H9 (cell line): ENCODE measurements at regions not wholly inside any gene's neighbourhood (a gene's known extent, or its start where the extent isn't known, plus 50 kb on each side); places are given as distances from the start of the nearest gene placed in this dataset.

Experiments
- DNase-seq: peaks from one replicate; pipeline ENCODE4 v3.0.0-alpha.2; 2017
- H2AFZ ChIP-seq: one replicate; pipeline ENCODE4 v1.6.1; 2013; ENCODE audit warnings: mild to moderate bottlenecking, low read length, control low read depth, moderate library complexity
- H2AK5ac ChIP-seq: 2 replicates; pipeline ENCODE4 v1.6.1; 2013; ENCODE audit warnings: low read length, control low read depth, mixed read lengths; ENCODE audit not compliant: insufficient read length
- H2BK120ac ChIP-seq: one replicate; pipeline ENCODE4 v1.6.1; 2013; ENCODE audit warnings: low read depth, mild to moderate bottlenecking, low read length, control low read depth, inconsistent platforms; ENCODE audit not compliant: poor library complexity, severe bottlenecking
- H2BK12ac ChIP-seq: 2 replicates; pipeline ENCODE4 v1.6.1; 2013; ENCODE audit warnings: low read length, control low read depth, mixed read lengths, low read depth; ENCODE audit not compliant: insufficient read length
- H2BK15ac ChIP-seq: 2 replicates; pipeline ENCODE4 v1.6.1; 2013; ENCODE audit warnings: low read depth, low read length, control low read depth
- H2BK20ac ChIP-seq: one replicate; pipeline ENCODE4 v1.6.1; 2013; ENCODE audit warnings: low read depth, mild to moderate bottlenecking, low read length, control low read depth, inconsistent platforms; ENCODE audit not compliant: poor library complexity, severe bottlenecking
- H2BK5ac ChIP-seq: 2 replicates; pipeline ENCODE4 v1.6.1; 2013; ENCODE audit warnings: low read length, control low read depth, mixed read lengths; ENCODE audit not compliant: insufficient read length
- H3K14ac ChIP-seq: 2 replicates; pipeline ENCODE4 v1.6.1; 2013; ENCODE audit warnings: low read length, control low read depth; ENCODE audit not compliant: insufficient read depth
- H3K18ac ChIP-seq: 2 replicates; pipeline ENCODE4 v1.6.1; 2013; ENCODE audit warnings: low read depth, mild to moderate bottlenecking, mixed read lengths, low read length, control low read depth; ENCODE audit not compliant: insufficient read length
- H3K23ac ChIP-seq: 2 replicates; pipeline ENCODE4 v1.6.1; 2013; ENCODE audit warnings: low read length, control low read depth, mixed read lengths, low read depth; ENCODE audit not compliant: insufficient read length
- H3K23me2 ChIP-seq: 2 replicates; pipeline ENCODE4 v1.6.1; 2013; ENCODE audit warnings: low read depth, mild to moderate bottlenecking, mixed read lengths, low read length, control low read depth; ENCODE audit not compliant: insufficient read length, poor library complexity, severe bottlenecking
- H3K27ac ChIP-seq: 2 replicates; pipeline ENCODE4 v1.5.1; 2013; ENCODE audit warnings: low read length, control low read depth, mixed read lengths, low read depth; ENCODE audit not compliant: insufficient read length
- H3K27me3 ChIP-seq: 2 replicates; pipeline ENCODE4 v1.6.1; 2013; ENCODE audit warnings: low read length, control low read depth, inconsistent platforms; ENCODE audit not compliant: insufficient read depth
- H3K4ac ChIP-seq: 2 replicates; pipeline ENCODE4 v1.6.1; 2013; ENCODE audit warnings: low read depth, mild to moderate bottlenecking, control low read depth, inconsistent platforms, low read length, moderate library complexity
- H3K4me1 ChIP-seq: 2 replicates; pipeline ENCODE4 v1.6.1; 2013; ENCODE audit warnings: low read length, control low read depth, inconsistent platforms; ENCODE audit not compliant: insufficient read depth
- H3K4me2 ChIP-seq: 2 replicates; pipeline ENCODE4 v1.6.1; 2013; ENCODE audit warnings: low read length, control low read depth, mixed read lengths; ENCODE audit not compliant: insufficient read length, insufficient read depth
- H3K56ac ChIP-seq: 2 replicates; pipeline ENCODE4 v1.6.1; 2013; ENCODE audit warnings: low read depth, mild to moderate bottlenecking, mixed read lengths, low read length, control low read depth; ENCODE audit not compliant: insufficient read length
- H3K79me1 ChIP-seq: 2 replicates; pipeline ENCODE4 v1.6.1; 2013; ENCODE audit warnings: low read depth, mild to moderate bottlenecking, moderate library complexity, low read length, control low read depth, inconsistent platforms; ENCODE audit not compliant: insufficient read depth, poor library complexity, severe bottlenecking
- H3K79me2 ChIP-seq: 2 replicates; pipeline ENCODE4 v1.6.1; 2013; ENCODE audit warnings: low read length, control low read depth, inconsistent platforms; ENCODE audit not compliant: insufficient read depth
- H3K9ac ChIP-seq: 2 replicates; pipeline ENCODE4 v1.6.1; 2013; ENCODE audit warnings: low read length, control low read depth, mixed read lengths; ENCODE audit not compliant: insufficient read length; ENCODE audit errors: extremely low read depth
- H3K9me3 ChIP-seq: one replicate; pipeline ENCODE4 v1.6.1; 2013; ENCODE audit warnings: low read depth, low read length, inconsistent platforms; ENCODE audit not compliant: control insufficient read depth
- H3T11ph ChIP-seq: one replicate; pipeline ENCODE4 v1.6.1; 2013; ENCODE audit warnings: mild to moderate bottlenecking, low read length, control low read depth, inconsistent platforms
- H4K20me1 ChIP-seq: one replicate; pipeline ENCODE4 v1.6.1; 2013; ENCODE audit not compliant: control insufficient read depth, insufficient read length, insufficient read depth
- H4K5ac ChIP-seq: 2 replicates; pipeline ENCODE4 v1.6.1; 2013; ENCODE audit warnings: low read depth, mild to moderate bottlenecking, mixed read lengths, low read length, control low read depth; ENCODE audit not compliant: insufficient read length
- H4K8ac ChIP-seq: replicated peaks from 2 replicates; pipeline ENCODE4 v1.6.1; 2013; ENCODE audit warnings: low read length, control low read depth, mixed read lengths, low read depth; ENCODE audit not compliant: insufficient read length
- H4K91ac ChIP-seq: 2 replicates; pipeline ENCODE4 v1.6.1; 2013; ENCODE audit warnings: low read depth, mild to moderate bottlenecking, moderate library complexity, mixed read lengths, low read length, control low read depth; ENCODE audit not compliant: insufficient read length
- H3K27ac Mint-ChIP-seq, 3 experiments: 2 replicates in 2 of 3; 3 replicates in 1 of 3; pipeline ENCODE4 v1.8.0; 2020 to 2021; ENCODE audit warnings: mixed read lengths in 3 of 3, mild to moderate bottlenecking in 1 of 3, moderate library complexity in 1 of 3
- H3K27me3 Mint-ChIP-seq: 2 replicates; pipeline ENCODE4 v1.8.0; 2021; ENCODE audit warnings: low read depth, mild to moderate bottlenecking, moderate library complexity, mixed read lengths
- H3K36me3 Mint-ChIP-seq, 3 experiments: 2 replicates in 2 of 3; 3 replicates in 1 of 3; pipeline ENCODE4 v1.8.0; 2020 to 2021; ENCODE audit warnings: low read depth in 3 of 3, mixed read lengths in 3 of 3; ENCODE audit not compliant: insufficient read depth in 1 of 3
- H3K4me1 Mint-ChIP-seq, 2 experiments: 2 replicates each; pipeline ENCODE4 v1.8.0; 2020; ENCODE audit warnings: mixed read lengths in 2 of 2
- H3K4me3 Mint-ChIP-seq, 2 experiments: 2 replicates in 1 of 2; 3 replicates in 1 of 2; pipeline ENCODE4 v1.8.0; 2020 to 2021; ENCODE audit warnings: mild to moderate bottlenecking in 2 of 2, mixed read lengths in 2 of 2, moderate library complexity in 1 of 2
- H3K9me3 Mint-ChIP-seq, 2 experiments: 2 replicates in 1 of 2; 3 replicates in 1 of 2; pipeline ENCODE4 v1.8.0; 2020; ENCODE audit warnings: mild to moderate bottlenecking in 2 of 2, mixed read lengths in 2 of 2, moderate library complexity in 1 of 2
- CTCF ChIP-seq: fragments of 200-600 bp; sonication (generic); conservative IDR thresholded peaks from 3 replicates; pipeline ENCODE4 v1.8.0; 2021; ENCODE audit warnings: antibody characterized with exemption, mild to moderate bottlenecking
- WGBS: extraction: QIAGEN DNeasy Blood & Tissue Kit; methylation state at CpG from one replicate; pipeline ENCODE4 v1.1.7; 2013; ENCODE audit warnings: missing lambda C conversion rate, low lambda C conversion rate, mixed read lengths; ENCODE audit not compliant: insufficient read length; ENCODE audit errors: extremely low coverage; 5-methylcytosine and 5-hydroxymethylcytosine counted together

DNA sequence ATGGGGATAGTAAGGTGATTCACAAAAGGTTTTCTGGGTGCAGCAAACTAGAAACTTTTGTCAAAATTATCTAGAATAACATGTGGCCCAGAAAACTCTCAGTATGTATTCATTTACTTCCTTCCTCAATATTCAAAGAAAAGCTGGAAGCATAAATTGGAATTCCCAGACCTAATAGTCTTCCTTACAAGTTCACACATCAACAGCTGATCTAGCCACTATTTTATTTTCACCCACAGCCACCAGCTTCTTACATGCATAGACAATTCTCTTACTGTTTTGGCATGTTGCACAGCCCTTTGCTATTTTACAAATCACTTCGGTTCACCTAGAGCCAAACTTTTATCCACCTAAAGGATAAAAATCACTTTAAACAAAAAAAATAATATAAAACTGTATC is 647.8 kb upstream of the CCDC54 start:
- no peak overlapping the region for H4K5ac ChIP-seq
- no peak overlapping the region for H2BK20ac ChIP-seq
- H3K14ac ChIP-seq = no peak overlapping the region
- no peak overlapping the region for H3K9ac ChIP-seq
- Mint-ChIP-seq H3K27me3 (no peaks in the 10 kb centered on the region), H3K4me3 (no peak overlapping the region), H3K9me3 (no peaks in the 10 kb centered on the region), H3K36me3 (no peaks in the 10 kb centered on the region), H3K4me1 (peaks cover 9 to 13% of the 10 kb centered on the region in 2 experiments), H3K27ac (peak overlapping the region in 1 of 3 experiments; percentile 21; a peak in 1 of 7 replicates)
- no peak overlapping the region for H3K27ac ChIP-seq
- H3K4me1 ChIP-seq = no peaks in the 10 kb centered on the region
- no peaks in the 10 kb centered on the region for H3K27me3 ChIP-seq
- H3K79me2 ChIP-seq = no peaks in the 10 kb centered on the region
- H4K20me1 ChIP-seq = no peaks in the 10 kb centered on the region
- H3K79me1 ChIP-seq = no peaks in the 10 kb centered on the region
- no peak overlapping the region for H2BK15ac ChIP-seq
- H3K23me2 ChIP-seq = no peaks in the 10 kb centered on the region
- DNase-seq = no peak
- H2BK12ac ChIP-seq = no peak overlapping the region
- no peak overlapping the region for H4K8ac ChIP-seq
- H3K4ac ChIP-seq = no peak overlapping the region
- no peak overlapping the region for H2AFZ ChIP-seq
- no peaks in the 10 kb centered on the region for H3K9me3 ChIP-seq
- no peak overlapping the region for H3T11ph ChIP-seq
- no peak overlapping the region for H3K23ac ChIP-seq
- H3K18ac ChIP-seq = no peak overlapping the region
- no peak overlapping the region for H2BK120ac ChIP-seq
- H3K4me2 ChIP-seq = no peak overlapping the region
- H2AK5ac ChIP-seq = no peak overlapping the region
- H2BK5ac ChIP-seq = no peak overlapping the region
- no CpG with 5 or more reads among the region's 1 CpG for WGBS
- no peak for TF ChIP-seq CTCF
- H3K56ac ChIP-seq = no peak overlapping the region
- no peak overlapping the region for H4K91ac ChIP-seq
